ENCODE measurements at regions not wholly inside any gene's neighbourhood (a gene's known extent, or its start where the extent isn't known, plus 50 kb on each side); places are given as distances from the start of the nearest gene placed in this dataset.
"Not testable (repeated sequence)": the region's sequence is repeated elsewhere in the genome, so short reads cannot be mapped to it uniquely, and the experiment has no call there.

DNA sequence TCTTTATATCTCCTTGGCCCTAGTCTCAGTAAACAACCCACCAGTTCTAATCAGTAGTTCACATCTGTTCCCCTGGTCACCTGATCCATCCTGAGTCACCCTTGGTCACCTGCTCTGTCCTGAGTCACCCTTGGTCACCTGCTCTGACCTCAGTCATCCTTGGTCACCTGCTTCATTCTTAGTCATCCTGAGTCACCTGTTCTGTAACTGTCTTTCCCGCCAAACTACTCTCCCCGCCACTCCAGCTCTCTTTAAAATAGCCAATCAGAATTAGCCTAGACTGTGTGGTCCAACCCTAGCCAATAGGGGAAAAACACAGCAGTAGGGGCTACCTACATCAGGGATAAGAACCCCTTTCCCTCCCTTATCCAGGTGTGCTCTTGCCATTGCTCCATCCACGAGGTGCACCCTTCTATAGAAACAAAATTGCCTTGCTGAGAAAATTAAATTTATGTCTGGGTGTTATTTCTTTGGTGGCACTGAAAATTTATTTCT lies 245.4 kb upstream of the DIO3 start:
- H3K27me3 ChIP-seq (replicated peaks; ENCODE audit: control insufficient read depth, insufficient read depth, low read length) = no peaks in the 10 kb centered on the region
- no peak overlapping the region for H3K4me3 ChIP-seq (ENCODE audit: low read length)
- peaks cover 30% of the 10 kb centered on the region for H3K9me3 ChIP-seq (ENCODE audit: control insufficient read depth, low read length)
- H3K36me3 ChIP-seq (ENCODE audit: control insufficient read depth, insufficient read depth, low read length, severe bottlenecking) = no peaks in the 10 kb centered on the region
- no peak overlapping the region for H3K9ac ChIP-seq (ENCODE audit: low read length)
- no peak for DNase-seq (ENCODE audit: low read depth)
- no peaks in the 10 kb centered on the region for H3K4me1 ChIP-seq (ENCODE audit: control insufficient read depth, insufficient read depth, low read length)

GRCh38 chr14:101318271-101318670 lies 243.0 kb upstream of the DIO3 start:
- H3K4me1 ChIP-seq (ENCODE audit: control insufficient read depth, insufficient read depth, low read length) = no peaks in the 10 kb centered on the region
- peaks cover 41% of the 10 kb centered on the region for H3K9me3 ChIP-seq (ENCODE audit: control insufficient read depth, low read length)
- H3K36me3 ChIP-seq (ENCODE audit: control insufficient read depth, insufficient read depth, low read length, severe bottlenecking) = no peaks in the 10 kb centered on the region
- DNase-seq (ENCODE audit: low read depth) = no peak
- no peak overlapping the region for H3K4me3 ChIP-seq (ENCODE audit: low read length)
- H3K9ac ChIP-seq (ENCODE audit: low read length) = no peak overlapping the region
- H3K27me3 ChIP-seq (replicated peaks; ENCODE audit: control insufficient read depth, insufficient read depth, low read length) = no peaks in the 10 kb centered on the region

DNA sequence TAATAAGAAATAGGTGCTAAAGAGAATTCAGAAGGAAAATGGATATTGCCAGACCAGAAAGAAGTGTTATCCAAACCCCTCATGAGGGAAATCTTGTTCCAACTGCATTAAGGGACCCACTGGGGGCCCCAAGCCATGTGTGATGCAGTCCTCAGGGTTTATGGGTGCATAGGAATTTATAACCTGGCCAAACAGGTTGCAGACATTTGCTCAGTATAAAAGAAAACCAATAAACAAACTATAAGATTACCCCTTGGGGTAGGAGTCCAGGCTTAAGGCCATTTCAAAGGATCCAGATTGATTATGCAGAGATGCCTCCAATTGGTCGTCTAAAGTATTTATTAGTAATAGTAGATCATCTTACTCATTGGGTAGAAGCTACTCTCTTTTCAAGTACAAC lies 240.9 kb upstream of the DIO3 start:
- H3K9me3 ChIP-seq (ENCODE audit: control insufficient read depth, low read length) = peaks cover 50% of the 10 kb centered on the region
- H3K4me3 ChIP-seq (ENCODE audit: low read length) = no peak overlapping the region

DNA sequence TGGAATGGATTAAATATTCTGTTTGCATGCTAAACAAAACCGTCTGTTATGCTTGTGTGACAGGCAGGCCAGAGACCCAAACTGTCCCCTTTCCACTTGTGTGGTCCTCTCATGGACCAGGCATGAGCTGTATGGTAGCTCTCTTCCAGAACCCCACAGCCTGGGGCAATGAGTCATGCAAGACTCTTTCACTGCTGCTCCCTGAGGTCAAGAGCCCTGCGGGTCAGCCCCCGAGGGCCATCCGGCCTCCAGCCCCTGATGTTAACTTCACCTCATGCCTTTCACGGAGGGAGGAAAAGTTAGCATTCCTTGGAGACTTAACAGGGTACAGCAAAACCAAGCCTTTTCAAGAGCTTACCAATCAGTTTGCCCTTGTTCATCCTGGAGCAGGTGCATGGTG lies 239.1 kb upstream of the DIO3 start:
- Histone ChIP-seq H3K4me1 (ENCODE audit: control insufficient read depth, insufficient read depth, low read length) (no peaks in the 10 kb centered on the region), H3K36me3 (ENCODE audit: control insufficient read depth, insufficient read depth, low read length, severe bottlenecking) (no peaks in the 10 kb centered on the region), H3K9ac (ENCODE audit: low read length) (no peak overlapping the region), H3K9me3 (ENCODE audit: control insufficient read depth, low read length) (peaks cover 38% of the 10 kb centered on the region), H3K4me3 (ENCODE audit: low read length) (no peak overlapping the region), H3K27me3 (replicated peaks; ENCODE audit: control insufficient read depth, insufficient read depth, low read length) (no peaks in the 10 kb centered on the region)
- no peak for DNase-seq (ENCODE audit: low read depth)

More for the DNA sequence above, 240.9 kb upstream of the DIO3 start:
- H3K9ac ChIP-seq (ENCODE audit: low read length) = no peak overlapping the region
- no peak for DNase-seq (ENCODE audit: low read depth)
- no peaks in the 10 kb centered on the region for H3K36me3 ChIP-seq (ENCODE audit: control insufficient read depth, insufficient read depth, low read length, severe bottlenecking)
- H3K27me3 ChIP-seq (replicated peaks; ENCODE audit: control insufficient read depth, insufficient read depth, low read length) = no peaks in the 10 kb centered on the region
- no peaks in the 10 kb centered on the region for H3K4me1 ChIP-seq (ENCODE audit: control insufficient read depth, insufficient read depth, low read length)

- Histone ChIP-seq H3K9me3 (ENCODE audit: control insufficient read depth, low read length) (peaks cover 35% of the 10 kb centered on the region), H3K4me1 (ENCODE audit: control insufficient read depth, insufficient read depth, low read length) (no peaks in the 10 kb centered on the region), H3K27me3 (replicated peaks; ENCODE audit: control insufficient read depth, insufficient read depth, low read length) (no peaks in the 10 kb centered on the region), H3K36me3 (ENCODE audit: control insufficient read depth, insufficient read depth, low read length, severe bottlenecking) (no peaks in the 10 kb centered on the region), H3K9ac (ENCODE audit: low read length) (no peak overlapping the region), H3K4me3 (ENCODE audit: low read length) (no peak overlapping the region)
- no peak for DNase-seq (ENCODE audit: low read depth)
Observed at GRCh38 chr14:101323111-101323510, 238.2 kb upstream of the DIO3 start.

- H3K27me3 ChIP-seq (replicated peaks; ENCODE audit: control insufficient read depth, insufficient read depth, low read length); DNase-seq (ENCODE audit: low read depth); H3K4me1 ChIP-seq (ENCODE audit: control insufficient read depth, insufficient read depth, low read length); H3K36me3 ChIP-seq (ENCODE audit: control insufficient read depth, insufficient read depth, low read length, severe bottlenecking); H3K9ac ChIP-seq (ENCODE audit: low read length); H3K4me3 ChIP-seq (ENCODE audit: low read length): not testable (repeated sequence)
- peaks cover 32% of the 10 kb centered on the region for H3K9me3 ChIP-seq (ENCODE audit: control insufficient read depth, low read length)
Observed at GRCh38 chr14:101323614-101324235, 237.6 kb upstream of the DIO3 start.

DNA sequence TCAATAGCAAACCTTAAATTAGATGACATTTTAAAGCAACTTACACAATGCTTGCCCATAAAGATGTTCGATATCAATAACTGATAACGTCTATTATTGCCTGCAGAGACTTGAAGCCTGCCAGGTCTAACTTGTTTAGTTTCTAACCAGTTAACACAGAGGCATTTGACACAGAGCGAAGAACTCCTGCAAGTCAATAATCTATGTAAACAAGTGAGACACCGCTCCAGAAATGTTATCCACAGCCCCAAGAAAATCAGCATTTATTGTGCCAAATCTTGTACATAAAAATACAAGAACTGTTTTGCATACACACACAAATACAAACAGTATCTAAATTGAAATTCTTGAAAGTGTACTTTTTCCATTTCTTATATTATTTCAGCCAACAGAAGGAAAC lies 236.0 kb upstream of the DIO3 start:
- Histone ChIP-seq H3K9ac (ENCODE audit: low read length) (no peak overlapping the region), H3K4me3 (ENCODE audit: low read length) (no peak overlapping the region), H3K27me3 (replicated peaks; ENCODE audit: control insufficient read depth, insufficient read depth, low read length) (peaks cover 5% of the 10 kb centered on the region), H3K36me3 (ENCODE audit: control insufficient read depth, insufficient read depth, low read length, severe bottlenecking) (no peaks in the 10 kb centered on the region), H3K4me1 (ENCODE audit: control insufficient read depth, insufficient read depth, low read length) (no peaks in the 10 kb centered on the region), H3K9me3 (ENCODE audit: control insufficient read depth, low read length) (peaks cover 32% of the 10 kb centered on the region)
- no peak for DNase-seq (ENCODE audit: low read depth)

DNA sequence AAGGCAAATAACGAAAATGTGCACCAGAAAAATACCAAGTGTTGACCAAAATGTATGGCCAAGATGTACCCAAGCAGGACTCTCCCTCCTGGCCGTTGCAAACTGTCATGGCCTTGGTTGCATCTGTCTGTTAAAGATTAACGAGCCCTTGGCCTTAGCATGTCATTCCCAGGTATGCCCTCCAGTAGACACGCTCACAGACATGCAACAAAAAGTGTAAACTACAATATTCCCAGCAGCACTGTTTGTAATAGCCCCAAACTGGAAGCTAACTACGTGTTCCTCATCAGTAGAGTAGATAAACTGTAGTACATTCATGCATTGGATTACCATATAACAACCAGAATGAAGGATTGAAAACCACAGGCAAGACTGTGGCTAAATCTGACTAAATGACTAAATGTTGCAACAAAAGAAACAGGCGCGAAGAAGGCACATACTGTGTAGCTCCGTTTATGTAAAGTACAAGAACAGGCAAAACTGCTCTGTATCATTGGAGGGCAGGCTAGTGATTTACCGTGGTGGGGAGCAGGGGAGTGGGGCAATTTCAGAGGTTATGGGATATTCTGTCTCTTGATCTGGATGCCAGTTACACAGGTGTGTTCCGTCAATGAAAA lies 232.8 kb upstream of the DIO3 start:
- no peak for DNase-seq (ENCODE audit: low read depth)
- Histone ChIP-seq H3K9me3 (ENCODE audit: control insufficient read depth, low read length) (peaks cover 19% of the 10 kb centered on the region), H3K4me3 (ENCODE audit: low read length) (no peak overlapping the region)

GRCh38 chr14:101330416-101331140 lies 230.7 kb upstream of the DIO3 start:
- Histone ChIP-seq H3K36me3 (ENCODE audit: control insufficient read depth, insufficient read depth, low read length, severe bottlenecking) (no peaks in the 10 kb centered on the region), H3K4me3 (ENCODE audit: low read length) (no peak overlapping the region), H3K9ac (ENCODE audit: low read length) (no peak overlapping the region), H3K9me3 (ENCODE audit: control insufficient read depth, low read length) (peaks cover 4% of the 10 kb centered on the region), H3K27me3 (replicated peaks; ENCODE audit: control insufficient read depth, insufficient read depth, low read length) (peaks cover 13% of the 10 kb centered on the region), H3K4me1 (ENCODE audit: control insufficient read depth, insufficient read depth, low read length) (peaks cover 2% of the 10 kb centered on the region)
- DNase-seq (ENCODE audit: low read depth) = no peak

More for the DNA sequence above, 232.8 kb upstream of the DIO3 start:
- H3K36me3 ChIP-seq (ENCODE audit: control insufficient read depth, insufficient read depth, low read length, severe bottlenecking) = no peaks in the 10 kb centered on the region
- no peak overlapping the region for H3K9ac ChIP-seq (ENCODE audit: low read length)
- no peaks in the 10 kb centered on the region for H3K4me1 ChIP-seq (ENCODE audit: control insufficient read depth, insufficient read depth, low read length)
- H3K27me3 ChIP-seq (replicated peaks; ENCODE audit: control insufficient read depth, insufficient read depth, low read length) = peaks cover 13% of the 10 kb centered on the region

DNA sequence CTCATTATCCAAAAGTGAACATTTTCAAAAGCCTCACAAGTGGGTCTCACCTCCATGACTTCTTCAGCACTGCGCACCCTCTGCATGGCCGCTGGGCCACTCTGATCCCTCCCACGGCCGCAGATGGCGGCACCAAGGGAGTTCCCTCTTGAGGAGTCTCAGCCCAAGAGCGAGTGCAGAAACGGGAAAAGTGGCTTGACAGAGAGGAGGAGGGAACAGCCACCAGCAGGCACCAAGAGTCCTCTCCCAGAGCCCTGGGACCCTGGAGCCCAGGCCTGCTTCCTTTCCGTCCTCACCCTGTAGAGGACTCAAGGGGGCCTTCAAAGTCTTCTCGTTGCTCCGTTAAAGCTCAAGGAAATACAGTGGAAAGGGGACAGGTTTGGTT lies 230.2 kb upstream of the DIO3 start:
- no peak overlapping the region for H3K4me3 ChIP-seq (ENCODE audit: low read length)
- no peak for DNase-seq (ENCODE audit: low read depth)
- peaks cover 13% of the 10 kb centered on the region for H3K27me3 ChIP-seq (replicated peaks; ENCODE audit: control insufficient read depth, insufficient read depth, low read length)
- no peaks in the 10 kb centered on the region for H3K36me3 ChIP-seq (ENCODE audit: control insufficient read depth, insufficient read depth, low read length, severe bottlenecking)
- H3K9me3 ChIP-seq (ENCODE audit: control insufficient read depth, low read length) = no peaks in the 10 kb centered on the region
- no peak overlapping the region for H3K9ac ChIP-seq (ENCODE audit: low read length)
- H3K4me1 ChIP-seq (ENCODE audit: control insufficient read depth, insufficient read depth, low read length) = peaks cover 2% of the 10 kb centered on the region

GRCh38 chr14:101331661-101332169 lies 229.6 kb upstream of the DIO3 start:
- Histone ChIP-seq H3K4me1 (ENCODE audit: control insufficient read depth, insufficient read depth, low read length) (peaks cover 2% of the 10 kb centered on the region), H3K9me3 (ENCODE audit: control insufficient read depth, low read length) (no peaks in the 10 kb centered on the region), H3K36me3 (ENCODE audit: control insufficient read depth, insufficient read depth, low read length, severe bottlenecking) (no peaks in the 10 kb centered on the region), H3K4me3 (ENCODE audit: low read length) (no peak overlapping the region), H3K27me3 (replicated peaks; ENCODE audit: control insufficient read depth, insufficient read depth, low read length) (peaks cover 13% of the 10 kb centered on the region), H3K9ac (ENCODE audit: low read length) (no peak overlapping the region)
- no peak for DNase-seq (ENCODE audit: low read depth)

Data from adipocyte (in vitro differentiated cells).